ENCODE measurements at regions not wholly inside any gene's neighbourhood (a gene's known extent, or its start where the extent isn't known, plus 50 kb on each side); places are given as distances from the start of the nearest gene placed in this dataset.

GRCh38 chr5:6086871-6087270 is 291.5 kb downstream of the MED10 start:
- Histone ChIP-seq H3K4me2 (ENCODE audit: low read length) (no peak overlapping the region), H3K4me1 (ENCODE audit: insufficient read depth, low read length, severe bottlenecking) (no peaks in the 10 kb centered on the region), H3K9me2 (ENCODE audit: low read depth, low read length) (no peaks in the 10 kb centered on the region), H4K20me1 (ENCODE audit: insufficient read depth, low read length) (no peaks in the 10 kb centered on the region), H3F3A (ENCODE audit: insufficient read depth, low read length) (no peaks in the 10 kb centered on the region), H3K79me2 (ENCODE audit: insufficient read depth, low read length) (no peaks in the 10 kb centered on the region), H2AFZ (ENCODE audit: low read length) (no peak overlapping the region), H3K9ac (ENCODE audit: low read length) (no peak overlapping the region), H3K9me3 (ENCODE audit: low read length) (no peaks in the 10 kb centered on the region), H3K4me3 (ENCODE audit: low read depth, low read length, poor library complexity, severe bottlenecking) (no peak overlapping the region), H3K27me3 (ENCODE audit: insufficient read depth, low read length) (no peaks in the 10 kb centered on the region), H3K36me3 (ENCODE audit: insufficient read depth, low read length) (no peaks in the 10 kb centered on the region), H3K27ac (ENCODE audit: low read depth, low read length, poor library complexity, severe bottlenecking) (no peak overlapping the region)
- no peak for TF ChIP-seq EZH2 (IDR thresholded peaks at IDR 0.05; ENCODE audit: borderline replicate concordance, low read length)
- TF ChIP-seq, protein P1, sequence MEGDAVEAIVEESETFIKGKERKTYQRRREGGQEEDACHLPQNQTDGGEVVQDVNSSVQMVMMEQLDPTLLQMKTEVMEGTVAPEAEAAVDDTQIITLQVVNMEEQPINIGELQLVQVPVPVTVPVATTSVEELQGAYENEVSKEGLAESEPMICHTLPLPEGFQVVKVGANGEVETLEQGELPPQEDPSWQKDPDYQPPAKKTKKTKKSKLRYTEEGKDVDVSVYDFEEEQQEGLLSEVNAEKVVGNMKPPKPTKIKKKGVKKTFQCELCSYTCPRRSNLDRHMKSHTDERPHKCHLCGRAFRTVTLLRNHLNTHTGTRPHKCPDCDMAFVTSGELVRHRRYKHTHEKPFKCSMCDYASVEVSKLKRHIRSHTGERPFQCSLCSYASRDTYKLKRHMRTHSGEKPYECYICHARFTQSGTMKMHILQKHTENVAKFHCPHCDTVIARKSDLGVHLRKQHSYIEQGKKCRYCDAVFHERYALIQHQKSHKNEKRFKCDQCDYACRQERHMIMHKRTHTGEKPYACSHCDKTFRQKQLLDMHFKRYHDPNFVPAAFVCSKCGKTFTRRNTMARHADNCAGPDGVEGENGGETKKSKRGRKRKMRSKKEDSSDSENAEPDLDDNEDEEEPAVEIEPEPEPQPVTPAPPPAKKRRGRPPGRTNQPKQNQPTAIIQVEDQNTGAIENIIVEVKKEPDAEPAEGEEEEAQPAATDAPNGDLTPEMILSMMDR (IDR thresholded peaks at IDR 0.05; ENCODE audit: low read length) = no peak

DNA sequence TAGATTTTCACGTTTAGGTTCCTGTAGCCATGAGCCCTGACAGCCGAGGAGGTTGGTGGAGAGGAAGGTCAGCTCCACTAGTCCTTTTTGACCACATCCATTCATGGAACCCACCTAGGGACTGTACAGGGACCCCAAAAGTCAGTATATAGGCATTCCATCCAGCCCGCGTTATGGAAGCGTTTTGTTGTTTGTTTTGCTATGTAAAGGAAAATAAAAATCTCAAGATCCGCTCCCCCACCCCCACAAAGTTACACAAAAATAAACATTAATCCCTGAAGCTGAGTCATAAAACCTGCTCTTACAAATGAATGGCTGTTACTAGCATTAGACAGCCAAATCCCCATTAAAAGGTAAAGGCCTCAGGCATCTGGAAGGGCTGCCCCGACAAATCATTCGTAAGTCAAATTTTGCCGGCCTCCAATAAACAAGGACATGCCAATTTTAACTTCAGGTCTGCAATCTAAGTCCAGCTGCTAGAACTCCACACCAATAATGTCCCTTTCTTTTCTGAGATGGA is 292.9 kb downstream of the MED10 start:
- H2AFZ ChIP-seq (ENCODE audit: low read length) = no peak overlapping the region
- H3K9me2 ChIP-seq (ENCODE audit: low read depth, low read length) = no peaks in the 10 kb centered on the region
- no peaks in the 10 kb centered on the region for H3K27me3 ChIP-seq (ENCODE audit: insufficient read depth, low read length)
- H3K9me3 ChIP-seq (ENCODE audit: low read length) = no peaks in the 10 kb centered on the region
- H3K27ac ChIP-seq (ENCODE audit: low read depth, low read length, poor library complexity, severe bottlenecking) = no peak overlapping the region
- no peaks in the 10 kb centered on the region for H4K20me1 ChIP-seq (ENCODE audit: insufficient read depth, low read length)
- no peaks in the 10 kb centered on the region for H3K36me3 ChIP-seq (ENCODE audit: insufficient read depth, low read length)
- TF ChIP-seq, protein P1 (IDR thresholded peaks at IDR 0.05; ENCODE audit: low read length) = no peak
- TF ChIP-seq EZH2 (IDR thresholded peaks at IDR 0.05; ENCODE audit: borderline replicate concordance, low read length) = no peak
- H3K79me2 ChIP-seq (ENCODE audit: insufficient read depth, low read length) = no peaks in the 10 kb centered on the region
- no peaks in the 10 kb centered on the region for H3F3A ChIP-seq (ENCODE audit: insufficient read depth, low read length)
- no peak overlapping the region for H3K4me2 ChIP-seq (ENCODE audit: low read length)
- H3K4me1 ChIP-seq (ENCODE audit: insufficient read depth, low read length, severe bottlenecking) = no peaks in the 10 kb centered on the region
- H3K4me3 ChIP-seq (ENCODE audit: low read depth, low read length, poor library complexity, severe bottlenecking) = no peak overlapping the region
- no peak overlapping the region for H3K9ac ChIP-seq (ENCODE audit: low read length)

- Histone ChIP-seq H3K9me2 (ENCODE audit: low read depth, low read length) (no peaks in the 10 kb centered on the region), H3K27me3 (ENCODE audit: insufficient read depth, low read length) (no peaks in the 10 kb centered on the region), H3K4me1 (ENCODE audit: insufficient read depth, low read length, severe bottlenecking) (no peaks in the 10 kb centered on the region), H3K36me3 (ENCODE audit: insufficient read depth, low read length) (no peaks in the 10 kb centered on the region), H3K4me3 (ENCODE audit: low read depth, low read length, poor library complexity, severe bottlenecking) (no peak overlapping the region), H2AFZ (ENCODE audit: low read length) (no peak overlapping the region), H3K4me2 (ENCODE audit: low read length) (no peak overlapping the region), H3K27ac (ENCODE audit: low read depth, low read length, poor library complexity, severe bottlenecking) (no peak overlapping the region), H4K20me1 (ENCODE audit: insufficient read depth, low read length) (no peaks in the 10 kb centered on the region), H3K79me2 (ENCODE audit: insufficient read depth, low read length) (no peaks in the 10 kb centered on the region), H3K9ac (ENCODE audit: low read length) (no peak overlapping the region), H3F3A (ENCODE audit: insufficient read depth, low read length) (no peaks in the 10 kb centered on the region), H3K9me3 (ENCODE audit: low read length) (no peaks in the 10 kb centered on the region)
- TF ChIP-seq EZH2 (IDR thresholded peaks at IDR 0.05; ENCODE audit: borderline replicate concordance, low read length) = no peak
- TF ChIP-seq, protein P1 (IDR thresholded peaks at IDR 0.05; ENCODE audit: low read length) = no peak
These were observed 293.5 kb downstream of the MED10 start for GRCh38 chr5:6084836-6085235.
